Pancreas (tissue), 10 donors: ENCODE measurements at regions not wholly inside any gene's neighbourhood (a gene's known extent, or its start where the extent isn't known, plus 50 kb on each side); places are given as distances from the start of the nearest gene placed in this dataset.

ENCODE experiments used
- ATAC-seq, 4 donors: fragments of 200-7000 bp; cut with Tn5 transposase; one replicate each; pipeline versions ENCODE4 v1.8.0 to v1.9.1; 2020; ENCODE audit warnings: mild to moderate bottlenecking in 4 of 4, moderate library complexity in 4 of 4
- DNase-seq, 6 donors: peaks; one replicate each; pipeline ENCODE4 v3.0.0-alpha.2; 2020
- FAIRE-seq: peaks from 2 replicates; lab custom pipeline; 2012; peaks lifted over from hg19 to GRCh38; lab: Jason Lieb, UNC
- H3K27ac ChIP-seq, 4 donors: fragments of 200-600 bp; sonication (generic); 1 replicate in 3 of 4; 2 replicates in 1 of 4; pipeline versions ENCODE4 v1.5.0 to v1.8.0; 2020
- H3K27me3 ChIP-seq, 4 donors: fragments of 200-600 bp; one replicate each; pipeline ENCODE4 v1.8.0; 2021
- H3K36me3 ChIP-seq, 3 donors: fragments of 200-600 bp; sonication (generic) in 1 of 3; one replicate each; pipeline versions ENCODE4 v1.5.0 to v1.8.0; 2020 to 2021
- H3K4me1 ChIP-seq, 3 donors: fragments of 200-600 bp; one replicate each; pipeline ENCODE4 v1.8.0; 2021
- H3K4me3 ChIP-seq, 4 donors: fragments of 200-600 bp; sonication (generic) in 2 of 4; one replicate each; pipeline versions ENCODE4 v1.5.0 to v1.8.0; 2020 to 2021
- H3K9me3 ChIP-seq, 4 donors: fragments of 200-600 bp; one replicate each; pipeline ENCODE4 v1.8.0; 2021
- CTCF ChIP-seq, 4 donors: fragments of 200-600 bp; sonication (generic) in 3 of 4; IDR thresholded peaks; one replicate each; pipeline versions ENCODE4 v1.5.0 to v1.8.0; 2021; ENCODE audit warnings: antibody characterized with exemption in 4 of 4
- WGBS, 2 donors: extraction: QIAGEN DNeasy Blood & Tissue Kit; methylation state at CpG; one replicate each; pipeline ENCODE4 v1.1.7; 2013; 5-methylcytosine and 5-hydroxymethylcytosine counted together
- intact Hi-C, 3 donors: fragments of 100-400 bp; cut with DNase I; formaldehyde crosslinking; loops; one replicate each; pipeline versions ENCODE4 v1.11.1 to v1.14.2; 2022
- donor health status: healthy with polysubstance abuse.
- donor health status: DM: no; HTN: no; CAD: no; lungs with moderate emphysema.
- donor health status: DM: no; HTN: no; CAD: no.
- donor health status: control.
- donor health status: control.
- donor health status: Bipolar disorder and iron deficiency.
- donor health status: DM: yes; HTN: yes; CAD: no.
- donor health status: DM: no; HTN: no; CAD: no.
- donor health status: DM: no; HTN: no; CAD: no.
- donor health status: DM: yes; HTN: yes; CAD: no.

DNA sequence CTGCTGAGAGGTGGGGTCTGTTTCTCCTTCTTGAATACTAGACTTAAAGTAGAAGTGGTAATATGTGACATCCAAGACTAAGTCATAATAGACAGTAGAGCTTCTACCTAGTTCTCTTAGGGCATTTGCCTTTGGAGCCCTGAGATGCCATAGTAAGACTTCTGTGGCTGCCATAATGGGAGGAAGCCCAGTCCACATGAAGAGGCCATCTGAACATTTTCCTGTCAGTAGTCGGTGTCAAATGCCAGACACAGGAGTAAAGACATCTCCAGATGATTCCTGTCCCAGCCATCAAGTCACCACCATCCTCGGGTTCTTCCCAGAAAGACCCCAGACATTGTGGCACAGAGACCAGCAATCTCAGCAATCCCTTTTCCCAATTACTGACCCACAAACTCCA is 58.1 kb upstream of the IRX6 start:
- FAIRE-seq (no peak), ATAC-seq (no peak), DNase-seq (no peak)
- TF ChIP-seq CTCF (IDR thresholded peaks at IDR 0.05) = no peak
- H3K36me3 ChIP-seq = no peaks in the 10 kb centered on the region
- H3K27ac ChIP-seq = no peak overlapping the region
- intact Hi-C loops = no loop called here
- H3K4me3 ChIP-seq = no peak overlapping the region
- no peaks in the 10 kb centered on the region for H3K9me3 ChIP-seq
- no peaks in the 10 kb centered on the region for H3K27me3 ChIP-seq
- H3K4me1 ChIP-seq = no peaks in the 10 kb centered on the region
- 66 to 74% methylated on average over 2 of the region's 2 CpGs for WGBS, 2 donors

DNA sequence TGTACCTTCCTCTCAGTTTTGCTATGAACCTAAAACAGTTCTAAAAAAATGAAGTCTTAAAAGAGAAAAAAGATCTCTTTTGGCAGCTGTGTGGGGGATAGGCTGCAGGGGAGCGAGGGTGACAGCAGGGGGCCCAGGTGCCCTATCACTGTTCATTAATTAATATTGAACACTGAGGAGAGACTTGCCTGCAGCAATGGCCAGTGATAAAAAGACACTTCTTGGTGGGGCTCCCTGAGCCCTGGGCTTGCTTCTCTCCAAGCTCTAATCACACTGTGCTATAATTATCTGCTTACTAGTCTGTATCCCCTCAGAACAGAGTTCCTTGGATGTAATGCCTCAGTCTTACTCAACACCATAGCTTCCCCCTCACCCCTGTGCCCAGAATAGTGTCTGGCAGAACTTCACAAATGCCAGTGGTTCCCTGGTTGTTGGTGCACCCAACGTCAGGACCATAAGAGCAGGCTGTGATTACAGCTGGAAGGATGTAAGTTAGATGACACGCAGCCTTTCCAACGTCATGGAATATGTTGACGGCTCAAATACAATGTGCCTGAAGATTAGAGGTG is 52.0 kb upstream of the IRX6 start:
- 59 to 63% methylated on average over 5 of the region's 5 CpGs for WGBS, 2 donors
- no peaks in the 10 kb centered on the region for H3K27me3 ChIP-seq
- no peak for DNase-seq
- intact Hi-C loops = no loop called here
- no peak overlapping the region for H3K4me3 ChIP-seq
- H3K36me3 ChIP-seq = no peaks in the 10 kb centered on the region
- FAIRE-seq = no peak
- TF ChIP-seq CTCF (IDR thresholded peaks at IDR 0.05) = no peak
- no peak for ATAC-seq
- no peaks in the 10 kb centered on the region for H3K4me1 ChIP-seq
- H3K27ac ChIP-seq = no peak overlapping the region
- H3K9me3 ChIP-seq = no peaks in the 10 kb centered on the region

- H3K36me3 ChIP-seq = no peaks in the 10 kb centered on the region
- no peaks in the 10 kb centered on the region for H3K9me3 ChIP-seq
- no peak overlapping the region for H3K27ac ChIP-seq
- no peak for TF ChIP-seq CTCF (IDR thresholded peaks at IDR 0.05)
- no peaks in the 10 kb centered on the region for H3K4me1 ChIP-seq
- no peak for ATAC-seq
- DNase-seq = no peak
- no peak overlapping the region for H3K4me3 ChIP-seq
- H3K27me3 ChIP-seq = no peaks in the 10 kb centered on the region
- 42 to 57% methylated on average over 1 of the region's 1 CpG for WGBS, 2 donors
- intact Hi-C loops = no loop called here
- no peak for FAIRE-seq
These were observed 51.3 kb upstream of the IRX6 start for GRCh38 chr16:55272744-55273143.

DNA sequence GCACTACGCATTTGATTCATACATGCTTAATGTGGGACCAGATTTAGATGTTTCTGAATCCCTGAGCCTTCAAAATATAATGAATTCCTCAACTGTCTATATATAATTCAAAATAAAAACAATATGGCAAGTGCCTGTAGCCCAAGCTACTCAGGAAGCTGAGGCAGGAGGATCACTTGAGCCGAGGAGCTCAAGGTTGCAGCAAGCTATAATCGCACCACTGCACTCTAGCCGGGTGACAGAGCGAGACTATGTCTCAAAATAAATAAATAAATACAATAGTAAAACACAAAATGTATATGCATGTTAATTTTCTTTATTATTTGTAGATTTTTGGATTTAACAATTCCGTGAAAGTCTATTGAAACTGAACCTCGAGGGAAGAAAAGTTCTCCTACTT is 50.6 kb upstream of the IRX6 start:
- no peak for FAIRE-seq
- TF ChIP-seq CTCF (IDR thresholded peaks at IDR 0.05) = no peak
- H3K27ac ChIP-seq = no peak overlapping the region
- no peak overlapping the region for H3K4me3 ChIP-seq
- no peaks in the 10 kb centered on the region for H3K9me3 ChIP-seq
- ATAC-seq = no peak
- intact Hi-C loops = no loop called here
- H3K36me3 ChIP-seq = no peaks in the 10 kb centered on the region
- H3K4me1 ChIP-seq = no peaks in the 10 kb centered on the region
- no peak for DNase-seq
- no peaks in the 10 kb centered on the region for H3K27me3 ChIP-seq
- 86 to 92% methylated on average over 7 of the region's 7 CpGs for WGBS, 2 donors

GRCh38 chr16:55273959-55274358 is 50.0 kb upstream of the IRX6 start:
- FAIRE-seq (no peak), DNase-seq (no peak), ATAC-seq (no peak)
- H3K27ac ChIP-seq = no peak overlapping the region
- no peaks in the 10 kb centered on the region for H3K9me3 ChIP-seq
- H3K4me1 ChIP-seq = no peaks in the 10 kb centered on the region
- no peak for TF ChIP-seq CTCF (IDR thresholded peaks at IDR 0.05)
- H3K4me3 ChIP-seq = no peak overlapping the region
- intact Hi-C loops = no loop called here
- H3K36me3 ChIP-seq = no peaks in the 10 kb centered on the region
- H3K27me3 ChIP-seq = no peaks in the 10 kb centered on the region
- 86 to 92% methylated on average over 5 of the region's 5 CpGs for WGBS, 2 donors
